HG02981 (cell line): ENCODE measurements at regions not wholly inside any gene's neighbourhood (a gene's known extent, or its start where the extent isn't known, plus 50 kb on each side); places are given as distances from the start of the nearest gene placed in this dataset.

Experiments
- ATAC-seq: cut with Tn5 transposase; IDR thresholded peaks from one replicate; pipeline ENCODE4 v1.9.1; 2021; ENCODE audit warnings: mild to moderate bottlenecking, moderate library complexity; ENCODE audit not compliant: unreplicated experiment

GRCh38 chr5:98104454-98105188, 668.8 kb upstream of the RGMB start:
- ATAC-seq, result no peak

DNA sequence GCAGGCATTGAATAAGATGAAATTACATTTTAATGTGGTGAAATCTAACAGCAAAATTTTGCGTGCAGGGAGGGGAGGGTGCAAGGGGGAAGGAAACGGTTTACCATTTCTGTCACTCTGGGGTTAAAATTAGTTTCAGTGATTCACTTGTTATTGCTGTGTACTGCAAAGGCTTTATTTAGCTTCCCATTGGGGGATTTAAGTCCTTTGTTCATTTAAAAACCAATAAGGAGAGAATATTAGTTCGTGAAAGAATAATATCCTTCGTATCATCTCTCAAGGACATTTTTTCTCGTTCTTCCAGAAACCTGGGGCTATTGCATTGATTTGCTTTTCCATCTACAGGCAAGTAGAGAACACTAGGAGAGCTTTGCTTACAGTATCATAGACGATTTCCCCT, 667.8 kb upstream of the RGMB start:
- no peak for ATAC-seq

GRCh38 chr5:98106116-98107031, 667.1 kb upstream of the RGMB start:
- ATAC-seq, result no peak

DNA sequence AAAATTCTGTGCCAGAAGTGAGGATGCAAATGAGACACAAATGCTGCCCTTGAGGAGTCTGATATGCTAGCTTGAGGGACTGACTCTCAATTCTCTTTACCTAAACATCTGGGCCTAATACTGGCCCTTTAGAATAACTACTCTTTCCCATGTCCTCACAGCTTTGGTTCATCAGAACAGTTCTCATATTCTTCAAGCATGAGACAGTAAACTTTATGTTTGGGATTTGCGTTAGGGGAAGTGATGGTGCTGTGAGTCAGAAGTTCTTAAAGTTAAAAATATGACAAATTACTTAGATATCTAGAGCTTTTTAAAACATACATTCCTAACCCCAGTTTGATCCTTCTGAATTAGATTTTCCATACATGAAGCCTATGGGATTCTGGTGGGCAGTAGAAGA, 665.0 kb upstream of the RGMB start:
- ATAC-seq, result no peak

DNA sequence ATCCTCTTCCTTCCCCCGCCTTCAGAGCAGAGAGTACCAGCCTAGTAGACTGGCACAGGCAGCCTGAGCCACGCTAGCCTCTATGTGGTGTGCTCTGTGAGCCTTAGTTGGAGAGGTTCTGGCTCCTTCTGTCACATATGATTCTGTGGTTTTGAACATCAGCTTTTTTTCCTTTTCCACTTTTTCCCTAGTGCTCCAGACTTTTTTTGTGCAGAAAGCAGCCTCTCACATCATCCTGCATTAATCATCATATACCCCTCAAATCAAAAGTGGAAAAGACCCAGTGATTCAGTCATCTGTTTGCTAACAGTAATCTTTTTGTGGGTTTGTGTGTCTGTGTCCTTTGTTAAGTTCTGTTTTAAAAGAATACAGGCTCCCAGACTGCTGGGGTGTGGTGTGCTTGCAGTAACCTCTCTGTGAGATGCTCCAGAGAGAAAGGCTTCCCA, 663.9 kb upstream of the RGMB start:
- ATAC-seq, result no peak

DNA sequence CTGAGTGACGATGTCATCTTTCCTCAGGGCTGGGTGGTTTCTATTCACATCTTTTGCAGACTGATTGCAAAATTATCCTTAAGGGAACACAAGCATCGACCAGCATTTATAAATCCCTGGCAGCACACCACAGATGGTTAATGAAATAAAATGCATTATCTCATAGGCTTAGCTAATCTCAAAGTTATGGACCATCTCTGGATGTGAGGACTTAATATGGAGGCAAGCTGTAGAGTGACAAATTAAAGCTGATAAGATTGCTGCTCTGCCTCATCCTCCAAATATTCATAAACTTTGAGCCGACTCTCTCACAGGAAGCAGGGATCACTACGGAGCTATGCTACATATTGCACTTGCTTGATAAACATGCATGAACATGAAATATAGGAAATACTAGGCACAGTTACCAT, 663.2 kb upstream of the RGMB start:
- no peak for ATAC-seq

GRCh38 chr5:98110791-98111190, 662.7 kb upstream of the RGMB start:
- ATAC-seq, result no peak

DNA sequence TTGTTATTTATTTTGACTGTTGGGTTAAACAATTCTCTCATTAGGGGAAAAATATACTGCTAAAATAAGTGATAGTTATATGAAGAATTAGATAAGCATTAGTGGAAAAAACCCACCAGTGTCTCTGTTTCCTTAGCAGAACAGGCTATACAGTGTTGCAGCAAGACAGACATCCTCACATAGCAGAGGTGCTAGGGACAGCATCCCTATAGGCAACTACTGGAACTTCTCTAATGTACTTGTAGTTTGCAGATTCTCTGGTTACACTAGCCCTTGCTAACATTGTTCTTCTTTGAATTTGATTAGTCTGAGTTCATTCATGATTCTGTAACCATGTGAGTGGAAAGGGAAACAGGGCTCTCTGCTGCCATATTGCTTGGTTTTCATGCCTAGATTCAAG, 661.8 kb upstream of the RGMB start:
- ATAC-seq, result no peak

- ATAC-seq, result no peak
These were observed 652.2 kb upstream of the RGMB start for GRCh38 chr5:98121036-98121936.

DNA sequence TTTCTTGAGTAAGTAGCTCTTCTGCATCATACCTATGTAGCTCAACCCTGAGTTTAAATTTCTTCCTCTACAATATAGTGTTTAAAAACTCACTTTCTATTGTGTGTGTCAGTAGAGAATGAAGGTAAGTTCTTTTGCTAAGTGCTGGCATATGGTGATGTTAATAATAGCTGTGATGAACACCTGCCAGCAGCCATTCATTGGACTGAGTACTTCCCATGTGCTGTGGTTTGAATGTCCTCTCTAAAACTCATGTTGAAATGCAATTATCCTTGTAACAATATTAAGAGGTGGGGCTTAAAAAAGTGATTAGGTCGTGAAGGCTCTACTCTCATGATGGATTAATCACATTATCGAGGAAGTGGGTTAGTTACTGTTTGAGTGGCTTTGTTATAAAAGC, 645.2 kb upstream of the RGMB start:
- ATAC-seq, result no peak

GRCh38 chr5:98128846-98129245, 644.6 kb upstream of the RGMB start:
- no peak for ATAC-seq

DNA sequence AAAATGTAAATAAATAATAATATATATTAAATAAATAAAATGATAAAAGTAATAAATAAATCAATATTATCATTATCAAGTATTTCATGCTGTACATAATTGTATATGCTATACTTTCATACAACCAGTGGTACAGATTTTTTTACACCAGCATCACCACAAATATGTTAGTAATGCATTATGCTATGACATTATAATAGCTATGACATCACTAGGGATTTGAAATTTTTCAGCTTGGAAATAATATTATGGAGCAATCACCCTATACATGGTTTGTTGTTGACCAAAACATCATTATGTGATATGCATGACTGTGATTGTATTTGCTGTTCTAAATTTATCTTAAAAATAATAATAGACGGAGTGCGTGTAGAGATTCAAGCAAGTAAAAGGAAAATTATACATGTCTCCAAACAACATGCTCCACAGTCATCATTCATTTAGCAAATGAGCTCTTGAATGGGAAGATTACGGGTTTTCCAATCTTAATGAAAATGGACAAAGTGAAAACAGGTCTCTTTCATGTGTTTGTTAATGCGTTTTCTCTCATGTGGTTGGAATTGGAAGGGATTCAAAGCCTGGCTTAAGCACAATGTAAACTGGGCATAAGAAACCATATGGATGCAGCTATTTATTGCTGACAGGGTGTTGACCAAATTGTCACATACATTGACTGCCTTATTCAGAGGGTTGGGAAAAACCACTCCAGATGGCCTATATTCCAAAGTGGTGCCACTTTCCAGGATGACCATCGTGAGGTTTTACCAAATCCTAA, 643.0 kb upstream of the RGMB start:
- ATAC-seq, result no peak

DNA sequence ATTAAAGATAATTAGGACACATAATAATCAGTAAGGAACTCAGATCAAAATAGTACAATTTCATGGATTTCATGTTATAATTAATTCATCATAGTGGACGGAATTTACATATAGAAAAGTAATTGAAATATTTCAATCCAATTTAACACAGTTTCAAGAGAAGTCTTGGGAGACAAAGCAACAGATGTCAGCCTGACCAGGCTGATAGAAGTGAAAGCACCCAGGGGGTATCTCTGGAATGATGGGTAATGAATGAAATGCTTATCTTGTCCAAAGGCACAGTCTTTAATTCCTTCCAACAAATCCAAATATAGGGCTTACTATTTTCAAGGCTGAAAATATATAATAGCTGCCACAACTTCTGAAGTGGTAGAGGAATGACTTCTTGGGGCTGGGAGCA, 629.3 kb upstream of the RGMB start:
- ATAC-seq, result no peak

DNA sequence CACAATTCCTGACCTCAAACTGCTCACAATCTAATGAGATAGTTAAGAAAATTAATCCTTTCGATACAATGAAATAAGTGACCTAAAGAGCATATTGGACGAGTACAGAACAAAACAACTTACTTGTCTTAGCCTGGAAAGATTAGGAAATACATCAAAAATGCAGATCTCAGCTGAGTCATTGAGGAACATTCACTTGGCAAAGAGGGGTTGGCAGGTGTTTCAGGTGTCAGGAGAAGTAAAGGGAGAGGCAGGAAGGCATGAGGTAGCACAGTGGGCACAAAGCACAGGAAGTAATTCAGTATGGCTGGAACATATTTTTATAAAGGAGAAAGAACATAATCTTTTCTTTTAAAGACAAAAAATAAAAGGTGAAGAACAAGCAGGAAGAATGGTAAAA, 628.8 kb upstream of the RGMB start:
- ATAC-seq, result no peak

DNA sequence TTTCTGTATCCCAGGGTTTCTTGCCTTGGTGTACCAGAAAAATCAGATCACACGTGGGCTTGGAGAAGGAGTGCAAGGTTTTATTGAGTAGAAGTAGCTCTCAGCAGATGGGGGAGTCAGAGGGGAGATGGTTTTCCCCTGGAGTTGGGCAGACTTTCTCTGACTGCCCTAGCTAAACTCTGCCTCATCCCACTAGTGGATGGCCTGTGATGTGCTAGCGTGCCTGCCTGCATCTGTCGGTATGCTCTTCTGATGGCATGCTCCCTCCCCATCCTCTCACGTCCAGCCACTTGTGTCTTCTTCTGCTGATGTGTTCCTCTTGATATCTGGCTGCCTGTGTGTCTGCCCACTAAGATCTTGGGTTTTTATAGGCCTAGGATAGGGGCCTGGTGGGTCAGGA, 616.1 kb upstream of the RGMB start:
- ATAC-seq, result no peak

DNA sequence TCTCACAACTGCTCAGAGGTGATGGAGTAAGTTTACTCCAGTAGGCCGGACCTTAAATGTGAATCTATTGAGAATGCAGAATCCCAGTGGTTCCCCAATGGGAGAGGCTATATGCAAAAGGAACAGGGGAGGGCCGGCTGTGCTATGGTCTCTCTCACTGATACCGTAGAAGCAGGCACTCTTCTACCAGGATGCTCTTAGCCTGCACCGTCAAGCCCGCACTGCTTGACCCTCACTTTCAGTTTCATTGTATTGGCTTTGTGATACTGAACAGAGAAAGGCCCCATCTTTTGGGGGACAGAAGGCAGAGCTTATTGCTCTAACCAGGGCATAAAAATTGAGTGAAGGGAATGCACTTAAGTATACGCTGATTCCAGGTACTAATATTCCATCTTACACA, 615.0 kb upstream of the RGMB start:
- ATAC-seq, result no peak

DNA sequence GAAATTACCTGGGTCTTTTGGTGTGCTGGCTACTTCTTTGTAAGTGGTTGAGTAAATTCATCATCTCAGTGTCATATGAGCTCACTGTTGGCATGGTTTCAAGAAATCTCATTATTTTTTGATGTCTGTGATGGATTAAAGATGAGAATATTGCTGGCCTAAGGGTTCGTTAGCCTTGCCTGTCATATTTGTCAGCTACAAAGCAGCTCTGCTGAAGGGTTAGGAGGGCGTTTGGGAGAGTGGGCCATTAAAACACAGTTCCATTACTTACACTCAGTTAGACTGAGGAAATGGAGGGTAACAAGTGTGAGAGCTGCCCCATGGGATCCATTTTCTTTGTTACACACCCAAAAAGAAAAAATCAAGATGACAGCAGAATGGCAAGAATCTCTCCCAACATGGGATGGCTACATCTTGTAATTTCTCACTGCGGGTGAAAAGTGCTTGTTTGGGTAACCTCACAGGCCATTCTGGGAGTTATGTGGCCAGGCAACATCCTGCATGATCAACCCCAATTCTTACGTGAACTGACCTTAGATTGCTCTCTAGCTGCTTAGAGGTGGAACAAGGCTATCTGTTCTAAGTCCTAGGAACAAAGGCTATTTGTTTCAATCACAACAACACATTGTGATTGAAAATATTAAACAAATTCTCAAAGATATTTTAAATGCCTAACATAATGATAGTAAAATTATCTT, 609.5 kb upstream of the RGMB start:
- ATAC-seq, result no peak

DNA sequence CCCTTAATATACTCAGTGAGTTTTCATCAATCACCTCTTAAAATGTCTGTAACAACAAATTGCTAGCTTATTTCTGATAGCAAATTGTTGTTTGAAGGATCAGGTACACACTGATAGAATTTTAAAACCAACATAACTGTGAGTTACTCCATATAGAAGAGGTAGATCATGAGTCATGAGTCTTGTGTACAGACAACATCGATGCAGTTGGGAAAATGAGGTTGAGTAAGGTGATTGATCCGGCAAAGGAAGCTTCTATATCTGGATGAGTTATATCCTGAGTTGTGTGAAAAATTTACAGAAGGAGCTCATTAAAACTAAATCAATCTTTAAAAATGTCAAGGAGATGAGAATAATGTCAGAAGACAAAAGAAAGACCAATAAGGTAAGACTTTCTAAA, 604.6 kb upstream of the RGMB start:
- ATAC-seq, result no peak

GRCh38 chr5:98170994-98171393, 602.5 kb upstream of the RGMB start:
- no peak for ATAC-seq

DNA sequence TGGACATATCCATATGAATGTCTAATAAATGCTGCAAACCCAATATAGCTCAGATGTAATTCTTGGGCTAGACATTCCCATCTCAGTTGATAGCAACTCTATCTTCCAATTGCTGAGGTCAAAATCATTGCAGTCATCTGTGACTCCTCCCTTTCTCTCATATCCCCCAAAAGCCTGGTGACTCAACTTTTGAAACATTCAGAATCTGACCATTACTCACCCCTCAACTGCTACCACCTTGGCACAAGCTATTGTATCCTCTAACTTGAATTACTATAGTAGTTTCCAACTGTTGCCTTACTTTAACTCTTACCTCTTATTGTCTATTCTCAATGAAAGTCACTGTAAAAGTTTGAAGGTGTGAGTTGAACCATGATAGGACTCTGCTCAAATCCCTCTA, 600.1 kb upstream of the RGMB start:
- no peak for ATAC-seq
